ENCODE measurements at regions not wholly inside any gene's neighbourhood (a gene's known extent, or its start where the extent isn't known, plus 50 kb on each side); places are given as distances from the start of the nearest gene placed in this dataset.

GRCh38 chr2:146734042-146734820 lies 1110.6 kb upstream of the ACVR2A start:
- H3K79me2 ChIP-seq (ENCODE audit: insufficient read depth, low read length) = no peaks in the 10 kb centered on the region
- H3K4me3 ChIP-seq (replicated peaks in 1 of 2; ENCODE audit: low read depth in 1 of 2, low read length in 2 of 2) = no peak overlapping the region
- TF ChIP-seq RAD21 (IDR thresholded peaks at IDR 0.05; ENCODE audit: low read depth) (peak; percentile 81), CEBPB (IDR thresholded peaks at IDR 0.05; ENCODE audit: low read depth) (peak; percentile 87), CTCF (IDR thresholded peaks at IDR 0.05 in 2 of 3, conservative IDR thresholded peaks at IDR 0.05 in 1 of 3; ENCODE audit: borderline replicate concordance in 1 of 3, insufficient read depth in 1 of 3, low read depth in 2 of 3, low read length in 2 of 3) (peak; percentile 44 to 75 (median 61); a peak in 4 of 6 replicates), POLR2AphosphoS5 (IDR thresholded peaks at IDR 0.05; ENCODE audit: low read depth, low read length) (no peak)
- peak overlapping the region; percentile 96 for H2AFZ ChIP-seq (ENCODE audit: low read depth, low read length, poor library complexity, severe bottlenecking)
- ChIA-PET RAD21 (ENCODE audit: low non-redundant PET in 1 of 2, low total read pairs in 2 of 2, uncharacterized antibody in 2 of 2, unreplicated experiment in 2 of 2) (interaction anchor here (0.6 to 1.2 kb wide), 6 partner anchors 140 to 1661 kb away, joined by 3 to 4 read pairs (median 3); no protein-coding TSS in a partner anchor), POLR2A (no interaction called here), CTCF (interaction anchor here (0.6 to 1.9 kb wide), 12 partner anchors 8 to 1775 kb away, joined by 3 to 25 read pairs (median 3); no protein-coding TSS in a partner anchor)
- no peaks in the 10 kb centered on the region for H3K27me3 ChIP-seq (ENCODE audit: insufficient read depth, low read length)
- peak; percentile 99 for ATAC-seq
- BruUV-seq (replicated peaks) = no TSS peak
- no peak overlapping the region for H3K27ac ChIP-seq (ENCODE audit: low read depth, low read length)
- H4K20me1 ChIP-seq (ENCODE audit: insufficient read depth) = no peaks in the 10 kb centered on the region
- no peaks in the 10 kb centered on the region for H3K4me1 ChIP-seq (ENCODE audit: control insufficient read depth in 1 of 2, insufficient read depth in 2 of 2, low read length in 2 of 2)
- H3K4me2 ChIP-seq (ENCODE audit: low read length) = peak overlapping the region; percentile 36; the same call in 1 of the 2 replicates
- no peaks in the 10 kb centered on the region for H3K9me2 ChIP-seq (ENCODE audit: insufficient read depth)
- no peaks in the 10 kb centered on the region for H3K9me3 ChIP-seq (ENCODE audit: control insufficient read depth in 1 of 2, insufficient read depth in 1 of 2, low read depth in 1 of 2, low read length in 2 of 2)
- H3K36me3 ChIP-seq (ENCODE audit: control insufficient read depth in 1 of 2, insufficient read depth in 2 of 2, low read length in 2 of 2) = no peaks in the 10 kb centered on the region
- intact Hi-C loops (cut with micrococcal nuclease) = loop anchor here (1.0 to 2.0 kb wide), 4 partner anchors 193 to 1177 kb away; no protein-coding TSS in a partner anchor
- H3K9ac ChIP-seq (ENCODE audit: low read length) = no peak overlapping the region
- peak; percentile 60 for DNase-seq (ENCODE audit: low read depth, low spot score)

DNA sequence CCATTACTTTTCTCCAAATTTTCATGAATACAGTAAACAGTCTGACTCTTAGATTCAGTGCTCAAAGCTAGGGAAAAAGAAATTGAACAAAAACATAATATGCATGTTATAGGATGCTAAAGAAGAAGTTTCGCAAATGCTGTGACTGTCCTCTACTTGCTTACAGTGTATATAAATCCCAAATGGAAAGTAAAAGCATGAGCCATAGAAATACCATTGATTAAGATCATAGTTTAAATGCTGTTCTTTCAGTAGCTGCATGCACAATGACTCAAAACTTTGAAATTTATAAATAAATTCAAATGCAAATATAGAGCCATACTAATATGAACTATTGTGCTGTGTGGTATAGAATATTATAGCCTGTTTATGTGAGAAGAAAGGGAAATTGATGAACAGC lies 1113.9 kb upstream of the ACVR2A start:
- intact Hi-C loops (cut with micrococcal nuclease) = no loop called here
- Histone ChIP-seq H3K27me3 (ENCODE audit: insufficient read depth, low read length) (no peaks in the 10 kb centered on the region), H3K36me3 (ENCODE audit: control insufficient read depth in 1 of 2, insufficient read depth in 2 of 2, low read length in 2 of 2) (no peaks in the 10 kb centered on the region), H3K9me2 (ENCODE audit: insufficient read depth) (no peaks in the 10 kb centered on the region), H2AFZ (ENCODE audit: low read depth, low read length, poor library complexity, severe bottlenecking) (no peak overlapping the region), H3K27ac (ENCODE audit: low read depth, low read length) (no peak overlapping the region), H3K4me2 (ENCODE audit: low read length) (no peak overlapping the region), H4K20me1 (ENCODE audit: insufficient read depth) (no peaks in the 10 kb centered on the region), H3K79me2 (ENCODE audit: insufficient read depth, low read length) (no peaks in the 10 kb centered on the region), H3K4me3 (replicated peaks in 1 of 2; ENCODE audit: low read depth in 1 of 2, low read length in 2 of 2) (no peak overlapping the region), H3K9ac (ENCODE audit: low read length) (no peak overlapping the region), H3K9me3 (ENCODE audit: control insufficient read depth in 1 of 2, insufficient read depth in 1 of 2, low read depth in 1 of 2, low read length in 2 of 2) (no peaks in the 10 kb centered on the region), H3K4me1 (ENCODE audit: control insufficient read depth in 1 of 2, insufficient read depth in 2 of 2, low read length in 2 of 2) (no peaks in the 10 kb centered on the region)
- ChIA-PET CTCF (no interaction called here), POLR2A (no interaction called here), RAD21 (ENCODE audit: low non-redundant PET in 1 of 2, low total read pairs in 2 of 2, uncharacterized antibody in 2 of 2, unreplicated experiment in 2 of 2) (no interaction called here)
- no peak for TF ChIP-seq FOSL1 (IDR thresholded peaks at IDR 0.05; ENCODE audit: low read depth)
- TF ChIP-seq SRF (IDR thresholded peaks at IDR 0.05; ENCODE audit: low read depth) = no peak
- no peak for TF ChIP-seq RAD21 (IDR thresholded peaks at IDR 0.05; ENCODE audit: low read depth)
- DNase-seq (ENCODE audit: low read depth, low spot score) (no peak), ATAC-seq (no peak)
- BruUV-seq (replicated peaks) = no TSS peak
